ENCODE measurements at regions not wholly inside any gene's neighbourhood (a gene's known extent, or its start where the extent isn't known, plus 50 kb on each side); places are given as distances from the start of the nearest gene placed in this dataset.

DNA sequence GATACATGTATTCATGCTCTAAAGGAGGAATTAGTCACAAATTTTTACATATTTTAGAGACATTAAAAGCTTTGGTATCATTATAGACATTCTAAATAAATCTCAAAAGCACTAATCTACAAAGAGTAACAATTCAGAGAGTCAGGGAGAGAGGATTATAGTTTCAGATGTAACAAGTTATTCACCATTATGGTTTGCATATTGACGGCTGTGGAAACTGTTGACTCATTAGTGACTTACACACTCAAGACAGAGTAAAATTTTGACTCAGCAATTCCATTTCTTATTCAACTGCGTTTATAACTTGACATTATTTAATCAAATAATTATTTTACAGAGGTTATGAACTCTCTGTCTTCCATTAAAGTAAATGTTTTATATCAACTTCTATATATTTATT lies 95.4 kb upstream of the SEMA3C start:
- Histone ChIP-seq H3K4me1 (ENCODE audit: control insufficient read depth, extremely low read depth, insufficient read depth, low read length) (no peaks in the 10 kb centered on the region), H3K9ac (replicated peaks; ENCODE audit: extremely low read depth, insufficient read depth, low read length) (no peak overlapping the region), H4K20me1 (replicated peaks; ENCODE audit: control insufficient read depth, extremely low read depth, insufficient read depth, low read length) (no peaks in the 10 kb centered on the region), H3K9me3 (replicated peaks; ENCODE audit: control insufficient read depth, insufficient read depth, low read length) (no peaks in the 10 kb centered on the region), H3K27ac (ENCODE audit: insufficient read depth, low read depth, low read length) (no peak overlapping the region), H3K4me2 (ENCODE audit: insufficient read depth, low read length) (no peak overlapping the region), H3K27me3 (ENCODE audit: control insufficient read depth in 2 of 2, insufficient read depth in 2 of 2, low read length in 2 of 2) (no peaks in the 10 kb centered on the region), H3K9me1 (replicated peaks; ENCODE audit: control insufficient read depth, extremely low read depth, insufficient read depth, low read length) (no peaks in the 10 kb centered on the region), H3K79me2 (ENCODE audit: control insufficient read depth, insufficient read depth, low read length) (no peaks in the 10 kb centered on the region), H3K36me3 (ENCODE audit: control insufficient read depth in 2 of 2, extremely low read depth in 1 of 2, insufficient read depth in 2 of 2, low read length in 2 of 2) (no peaks in the 10 kb centered on the region), H2AFZ (ENCODE audit: low read depth, low read length) (no peak overlapping the region), H3K4me3 (replicated peaks in 1 of 3; ENCODE audit: insufficient read depth in 1 of 3, low read depth in 1 of 3, low read length in 3 of 3) (no peak overlapping the region)
- dilution Hi-C loops (cut with MboI; ENCODE audit: extremely low pct_ligation_motif_present, low sequenced_read_pairs) (no loop called here), intact Hi-C loops (cut with micrococcal nuclease) (no loop called here)
- no TSS peak for BruUV-seq (replicated peaks)
- FAIRE-seq (no peak), DNase-seq (ENCODE audit: low read depth, low spot score) (no peak)
- TF ChIP-seq MYC (IDR thresholded peaks at IDR 0.05; ENCODE audit: low read depth, low read length): no peak
- TF ChIP-seq POLR2A (IDR thresholded peaks at IDR 0.05; ENCODE audit: low read depth, low read length): no peak
- no peak for TF ChIP-seq EZH2 (IDR thresholded peaks at IDR 0.05; ENCODE audit: borderline replicate concordance, low read depth, low read length, severe bottlenecking)
- no peak for TF ChIP-seq JUN (IDR thresholded peaks at IDR 0.05; ENCODE audit: borderline replicate concordance, insufficient read depth, insufficient read length, low read depth)
- TF ChIP-seq FOS (IDR thresholded peaks at IDR 0.05; ENCODE audit: borderline replicate concordance, insufficient read depth, low read length): no peak
- no peak for TF ChIP-seq POLR2AphosphoS5 (IDR thresholded peaks at IDR 0.05; ENCODE audit: insufficient read depth, low read depth, low read length)
- TF ChIP-seq GATA2 (IDR thresholded peaks at IDR 0.05; ENCODE audit: insufficient read depth, insufficient read length, low read depth, low read length): no peak
- no peak for TF ChIP-seq MAX (IDR thresholded peaks at IDR 0.05; ENCODE audit: insufficient read depth, insufficient read length)
- no peak for TF ChIP-seq CTCF (IDR thresholded peaks at IDR 0.05; ENCODE audit: extremely low read depth in 1 of 2, insufficient read depth in 1 of 2, low read depth in 1 of 2, low read length in 2 of 2)
- CTCF ChIA-PET: no interaction called here
- POLR2A ChIA-PET: no interaction called here
